Activated T-helper 1 cell treated with Interleukin-2 at 50 U/mL for 16 hours (primary cell): ENCODE measurements at regions not wholly inside any gene's neighbourhood (a gene's known extent, or its start where the extent isn't known, plus 50 kb on each side); places are given as distances from the start of the nearest gene placed in this dataset.

Experiments used
- DNase-seq: peaks from one replicate; pipeline ENCODE4 v3.0.0-alpha.2; 2020; ENCODE audit warnings: low read depth

DNA sequence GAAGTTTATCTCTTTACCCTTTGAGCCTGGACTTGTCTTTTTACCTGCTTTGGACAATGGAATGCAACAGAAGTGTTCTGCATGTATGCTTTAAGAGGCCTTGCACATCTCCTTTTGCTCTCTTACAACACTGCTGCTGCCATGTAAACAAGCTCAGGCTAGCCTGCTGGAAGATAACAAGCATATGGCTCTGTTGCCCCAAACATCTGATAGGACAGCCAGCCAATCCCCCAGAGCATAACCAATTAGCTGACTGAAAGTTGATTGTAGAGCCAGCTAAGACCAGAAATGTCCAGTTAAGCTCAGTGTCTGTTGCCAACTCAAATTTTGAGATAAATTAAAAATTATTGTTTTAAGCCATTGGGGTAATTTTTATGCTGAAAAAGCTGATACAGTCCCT lies 510.6 kb upstream of the CNKSR2 start:
- DNase-seq, result no peak

DNA sequence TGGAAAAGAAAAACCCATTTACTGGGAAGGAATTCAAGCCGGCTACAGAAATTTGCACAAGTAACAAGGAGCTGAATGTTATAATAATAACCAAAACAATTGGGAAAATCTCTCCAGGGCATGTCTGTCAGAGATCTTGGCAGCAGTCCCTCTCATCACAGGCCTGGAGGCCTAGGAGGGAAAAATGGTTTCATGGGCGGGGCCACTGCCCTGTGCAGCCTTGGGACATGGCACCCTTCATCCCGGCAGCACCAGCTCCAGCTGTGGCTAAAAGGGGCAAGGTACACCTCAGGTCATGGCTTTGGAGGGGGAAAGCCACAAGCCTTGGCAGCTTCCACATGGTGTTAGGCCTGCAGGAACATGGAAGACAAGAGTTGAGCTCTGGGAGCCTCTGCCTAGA lies 513.1 kb upstream of the CNKSR2 start:
- DNase-seq, result no peak

DNA sequence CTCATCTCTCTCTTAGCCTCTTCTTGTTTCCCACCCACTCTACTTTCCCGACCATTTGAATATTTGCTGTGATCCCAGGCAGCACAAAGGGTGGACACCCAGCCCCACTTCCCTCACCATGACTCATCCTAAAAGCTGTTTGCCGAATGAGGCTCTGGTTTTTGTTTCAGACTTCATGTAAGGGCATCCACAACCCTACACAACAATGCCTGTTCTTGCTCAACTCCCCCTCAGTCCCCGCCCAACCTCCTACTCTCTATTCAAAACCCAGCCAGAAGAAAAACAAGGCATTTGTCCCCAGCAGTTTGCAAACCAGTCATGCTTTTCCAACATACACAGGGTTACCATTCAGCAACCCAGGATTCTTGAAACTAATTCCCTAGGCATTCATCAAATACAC lies 516.5 kb upstream of the CNKSR2 start:
- no peak for DNase-seq

DNA sequence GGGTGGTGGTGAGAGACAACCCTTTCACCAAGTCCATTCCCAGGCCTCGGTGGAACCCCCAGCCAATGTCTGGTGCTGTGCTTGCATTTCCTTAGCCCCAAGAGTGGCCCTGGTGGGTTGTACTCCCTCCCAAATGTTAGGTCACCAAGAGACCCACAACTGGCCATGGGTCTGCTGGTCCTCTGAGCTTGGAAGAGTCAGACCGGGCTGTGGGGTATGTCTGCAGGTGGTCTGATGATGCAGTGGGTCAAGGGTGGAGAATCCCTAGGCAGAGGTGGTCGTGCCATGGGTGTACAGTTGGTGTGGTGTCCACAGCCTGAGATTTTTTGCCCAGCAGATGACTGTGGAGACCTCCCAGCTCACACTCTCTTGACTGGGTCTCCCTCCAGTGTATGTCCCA lies 535.7 kb upstream of the CNKSR2 start:
- DNase-seq, result no peak

DNA sequence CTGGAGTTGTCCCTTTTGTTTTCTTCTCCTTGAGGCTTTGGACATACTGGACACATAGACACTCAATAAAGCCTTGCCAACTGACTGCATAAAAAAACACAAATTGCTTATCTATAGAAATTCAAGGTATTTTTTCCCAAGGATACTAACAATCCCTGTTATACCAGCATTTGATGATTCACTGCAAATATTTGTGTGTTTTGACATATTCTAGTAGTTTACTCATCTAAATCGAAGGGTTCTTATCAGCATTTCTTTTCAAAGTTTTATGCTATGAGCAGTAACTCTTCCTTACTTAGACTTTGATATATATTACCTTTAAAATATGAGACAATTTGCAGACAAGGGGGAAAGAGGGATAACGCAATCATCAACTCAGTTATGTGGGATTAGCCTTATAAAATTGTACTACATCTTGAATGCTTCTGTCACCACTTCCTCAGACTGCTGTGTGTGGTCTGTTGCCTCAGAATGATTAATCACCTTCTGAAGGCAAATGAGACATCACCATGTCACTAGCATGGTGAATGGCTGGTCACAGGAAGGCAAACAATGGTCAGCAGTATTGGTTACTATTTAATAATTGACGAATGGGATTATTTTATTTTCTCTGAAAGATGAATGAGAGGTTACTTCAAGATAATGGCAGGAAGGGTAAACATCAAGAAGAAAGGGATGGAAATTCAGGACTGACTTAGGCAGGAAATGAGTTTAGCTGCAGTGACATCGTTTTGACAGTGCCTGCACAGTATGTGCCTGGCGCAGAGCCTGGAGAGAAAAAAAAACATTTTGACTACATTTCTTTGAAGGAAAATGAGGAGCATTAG lies 544.3 kb upstream of the CNKSR2 start:
- DNase-seq, result no peak

DNA sequence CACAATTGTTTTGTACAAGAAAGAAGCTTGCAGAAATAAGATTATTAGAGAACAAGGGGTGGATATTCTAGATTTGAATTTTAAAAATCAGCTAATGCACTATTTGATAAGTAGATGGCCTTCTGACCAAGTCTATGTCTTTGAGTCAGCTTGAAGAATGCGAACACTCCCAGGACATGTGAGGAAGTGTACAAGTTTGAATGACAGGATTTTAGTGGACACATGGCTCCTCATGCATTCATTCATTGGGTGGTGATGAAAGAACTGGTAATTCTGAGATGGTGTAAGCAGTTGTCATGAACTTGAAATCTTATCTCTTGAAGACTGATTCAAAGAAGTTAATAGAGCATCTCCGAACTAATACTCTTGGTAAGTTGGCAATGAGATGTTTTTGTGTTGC lies 548.2 kb upstream of the CNKSR2 start:
- DNase-seq, result no peak

DNA sequence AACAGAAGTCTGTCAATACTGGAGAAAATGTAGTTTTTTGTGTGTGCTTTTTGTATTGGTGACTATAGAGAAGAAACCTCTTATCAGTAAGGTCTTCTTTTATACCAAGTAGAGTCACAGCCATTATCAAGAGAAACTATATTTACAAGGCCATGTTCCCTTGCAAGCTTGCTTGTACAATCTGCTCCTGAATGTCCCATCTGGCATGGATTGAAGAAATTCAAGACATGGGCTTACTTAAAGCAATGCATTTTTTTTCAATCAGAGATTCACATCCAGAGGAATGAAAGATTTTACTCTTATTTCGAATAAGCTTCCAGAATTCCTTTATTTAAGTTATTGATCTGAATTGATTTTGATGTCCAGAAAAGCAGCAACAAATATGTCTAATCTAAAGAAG lies 537.3 kb upstream of the RPS6KA3 start:
- no peak for DNase-seq

DNA sequence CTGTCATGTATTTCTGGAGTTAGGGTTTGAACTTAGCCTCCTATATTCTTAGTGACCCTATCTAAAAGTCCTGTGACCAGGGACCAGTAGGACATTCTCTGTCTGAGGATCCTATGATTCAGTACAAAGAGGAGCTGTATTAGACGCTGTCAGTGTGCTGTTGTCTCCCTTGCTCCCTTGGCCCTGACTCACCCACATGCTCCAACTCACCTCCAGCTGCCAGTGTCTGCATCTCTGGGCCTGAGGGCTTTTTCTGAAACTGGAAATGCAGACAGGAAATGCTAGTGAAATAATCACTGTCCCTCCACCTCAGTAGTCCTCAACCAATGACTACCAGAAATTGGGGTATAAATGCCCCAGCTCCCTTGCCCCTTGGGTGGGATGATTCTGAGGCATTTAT lies 535.3 kb upstream of the RPS6KA3 start:
- DNase-seq, result no peak

DNA sequence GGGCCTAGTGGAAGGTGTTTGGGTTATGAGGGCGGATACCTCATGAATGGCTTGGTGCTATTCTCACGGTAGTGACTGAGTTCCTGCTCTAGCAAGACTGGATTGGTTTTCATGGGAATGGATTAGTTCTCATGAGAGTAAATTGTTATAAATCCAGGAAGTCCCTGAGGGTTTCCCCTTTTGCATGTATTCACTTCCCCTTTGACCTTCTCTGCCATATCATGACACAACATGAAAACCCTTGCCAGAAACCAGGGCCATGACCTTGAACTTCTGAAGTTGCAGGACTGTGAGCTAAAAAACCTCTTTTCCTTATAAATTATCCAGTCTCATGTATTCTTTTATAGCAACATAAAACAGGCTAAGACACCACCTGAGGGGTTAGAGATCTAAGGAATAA lies 529.7 kb upstream of the RPS6KA3 start:
- DNase-seq, result no peak

DNA sequence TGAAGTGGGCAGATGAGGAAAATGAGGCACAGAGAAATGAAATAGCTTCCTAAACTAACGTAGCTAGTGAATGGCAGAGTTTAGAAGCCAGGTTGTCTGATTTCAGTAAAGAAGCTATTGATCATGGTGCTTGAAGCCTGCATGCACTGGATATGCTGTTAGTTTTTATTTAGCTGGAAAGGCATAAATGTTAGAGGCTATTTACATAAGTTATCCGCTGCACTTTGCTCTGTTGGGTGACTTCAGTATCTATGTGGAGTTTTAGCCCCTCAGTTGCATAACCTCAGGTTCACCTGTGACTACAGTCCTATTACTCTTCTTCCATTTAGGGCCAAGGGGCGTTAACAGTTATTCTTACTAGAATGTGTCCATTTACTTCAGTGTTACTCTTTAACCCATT lies 522.4 kb upstream of the RPS6KA3 start:
- DNase-seq, result no peak

DNA sequence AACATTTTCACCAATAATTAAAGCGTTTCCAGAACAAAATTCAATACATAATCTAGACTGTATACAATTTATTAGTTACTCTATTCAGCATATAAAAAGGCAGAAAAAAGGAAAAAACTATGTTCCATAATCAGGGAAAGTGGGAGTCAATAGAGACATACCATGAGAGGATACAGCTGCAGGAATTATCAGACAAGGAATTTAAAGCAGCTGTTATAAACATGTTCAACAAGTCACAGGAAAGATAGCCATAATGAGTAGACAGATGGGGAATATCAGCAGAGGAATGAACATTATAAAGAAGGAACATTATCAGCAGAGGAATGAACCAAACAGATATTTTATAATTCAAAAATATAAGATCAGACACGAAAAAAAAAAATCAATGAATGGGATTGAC lies 500.6 kb upstream of the RPS6KA3 start:
- no peak for DNase-seq

DNA sequence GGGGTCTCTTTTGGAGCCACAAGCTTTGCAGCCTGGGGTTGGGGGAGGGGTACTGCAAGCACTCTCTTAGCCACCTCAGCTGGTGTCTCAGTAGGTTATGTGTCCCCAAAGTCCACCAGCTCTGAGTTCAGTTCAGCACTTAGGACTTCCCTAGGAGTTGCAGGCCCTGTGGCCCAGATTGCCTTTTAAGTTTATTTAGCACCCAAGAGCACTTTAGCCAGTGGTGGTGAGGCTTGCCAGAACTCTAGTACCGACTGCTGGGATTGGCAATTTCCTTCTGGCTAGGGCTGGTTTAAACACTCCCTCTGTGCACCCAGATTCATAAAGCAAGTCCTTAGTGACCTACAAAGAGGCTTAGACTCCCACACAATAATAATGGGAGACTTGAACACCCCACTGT lies 489.9 kb upstream of the RPS6KA3 start:
- DNase-seq, result no peak

DNA sequence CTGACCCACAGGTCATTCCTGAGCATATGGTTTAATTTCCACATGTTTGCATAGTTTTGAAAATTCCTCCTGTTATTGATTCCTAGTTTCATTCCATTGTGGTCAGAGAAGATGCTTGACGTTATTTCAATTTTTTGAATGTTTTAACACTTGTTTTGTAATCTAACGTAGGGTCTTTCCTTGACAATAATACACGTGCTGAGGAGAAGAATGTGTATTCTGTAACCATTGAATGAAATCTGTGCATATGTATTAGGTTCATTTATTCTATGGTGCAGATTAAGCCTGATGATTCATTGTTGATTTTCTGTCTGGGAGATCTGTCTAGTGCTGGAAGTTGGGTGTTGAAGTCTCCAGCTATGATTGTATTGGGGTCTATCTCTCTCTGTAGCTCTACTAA lies 486.4 kb upstream of the RPS6KA3 start:
- no peak for DNase-seq

DNA sequence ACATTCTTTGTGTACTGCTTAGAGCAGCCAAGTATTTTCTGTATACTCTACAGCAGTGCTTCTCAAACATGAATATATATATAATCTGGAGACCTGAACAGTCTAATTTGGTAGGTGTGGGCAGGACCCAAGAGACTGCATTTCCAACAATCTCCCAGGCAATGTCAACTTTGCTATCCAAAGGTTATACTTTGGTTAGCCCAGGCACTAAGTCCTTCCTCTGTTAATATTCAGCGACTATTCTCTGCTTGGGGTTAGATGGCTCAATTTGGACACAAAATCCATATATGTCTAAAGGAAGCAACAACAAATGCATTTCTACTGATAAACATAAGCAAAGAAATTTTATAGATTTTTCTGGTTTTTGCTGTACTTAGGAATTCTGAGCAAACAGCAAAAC lies 480.0 kb upstream of the RPS6KA3 start:
- no peak for DNase-seq

DNA sequence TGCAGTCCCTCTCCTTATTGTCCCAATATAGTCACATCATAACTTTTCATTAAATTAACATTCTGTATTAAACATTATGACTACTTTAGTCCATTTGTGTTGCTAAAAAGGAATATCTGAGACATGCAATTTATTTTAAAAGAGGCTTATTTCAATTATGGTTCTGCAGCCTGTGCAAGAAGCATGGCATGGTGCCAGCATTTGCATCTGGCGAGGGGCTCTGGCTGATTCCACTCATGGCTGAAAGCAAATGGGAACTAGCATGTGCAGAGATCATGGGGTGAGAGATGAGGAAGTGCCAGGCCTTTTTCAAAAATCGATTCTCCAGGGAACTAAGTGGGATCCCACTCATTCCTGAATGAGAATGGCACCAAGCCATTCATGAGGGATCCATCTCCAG lies 476.3 kb upstream of the RPS6KA3 start:
- no peak for DNase-seq

DNA sequence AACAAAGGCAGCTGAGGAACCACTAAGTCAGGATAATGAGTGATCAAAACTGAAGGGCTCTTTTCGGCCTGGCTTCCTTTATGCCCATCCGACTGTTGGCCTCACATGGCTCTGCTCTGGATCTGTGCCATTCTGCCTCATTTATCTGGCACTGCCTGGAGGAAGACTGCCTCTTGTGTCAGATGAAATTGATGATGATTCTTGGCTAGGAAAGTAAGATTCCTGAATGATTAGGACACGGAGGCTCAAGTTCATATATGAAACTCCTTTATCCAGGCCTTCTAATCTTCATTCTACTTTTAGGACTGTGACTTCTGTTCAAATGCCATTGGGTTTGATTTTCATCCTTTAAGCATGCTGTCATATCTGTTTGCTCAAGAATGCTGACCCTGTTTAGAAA lies 475.4 kb upstream of the RPS6KA3 start:
- DNase-seq, result no peak

DNA sequence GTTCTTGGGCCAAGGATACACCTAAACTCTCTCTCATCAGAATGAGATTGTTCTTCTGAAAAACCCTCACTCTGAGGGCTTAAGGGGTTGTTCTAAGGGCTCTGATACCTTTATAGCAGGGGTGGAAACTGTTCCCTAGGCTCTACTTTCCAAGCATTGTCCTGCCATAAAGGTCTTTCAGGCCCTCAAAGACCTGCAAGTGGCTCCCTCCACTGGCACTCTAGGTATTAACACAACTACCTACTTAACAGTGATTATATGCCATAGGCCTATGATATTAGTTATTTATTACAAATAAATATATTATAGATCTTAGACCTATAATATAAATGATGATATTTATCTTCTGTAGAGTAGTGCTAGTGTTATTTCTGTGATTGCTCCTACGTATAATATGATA lies 473.7 kb upstream of the RPS6KA3 start:
- DNase-seq, result no peak

DNA sequence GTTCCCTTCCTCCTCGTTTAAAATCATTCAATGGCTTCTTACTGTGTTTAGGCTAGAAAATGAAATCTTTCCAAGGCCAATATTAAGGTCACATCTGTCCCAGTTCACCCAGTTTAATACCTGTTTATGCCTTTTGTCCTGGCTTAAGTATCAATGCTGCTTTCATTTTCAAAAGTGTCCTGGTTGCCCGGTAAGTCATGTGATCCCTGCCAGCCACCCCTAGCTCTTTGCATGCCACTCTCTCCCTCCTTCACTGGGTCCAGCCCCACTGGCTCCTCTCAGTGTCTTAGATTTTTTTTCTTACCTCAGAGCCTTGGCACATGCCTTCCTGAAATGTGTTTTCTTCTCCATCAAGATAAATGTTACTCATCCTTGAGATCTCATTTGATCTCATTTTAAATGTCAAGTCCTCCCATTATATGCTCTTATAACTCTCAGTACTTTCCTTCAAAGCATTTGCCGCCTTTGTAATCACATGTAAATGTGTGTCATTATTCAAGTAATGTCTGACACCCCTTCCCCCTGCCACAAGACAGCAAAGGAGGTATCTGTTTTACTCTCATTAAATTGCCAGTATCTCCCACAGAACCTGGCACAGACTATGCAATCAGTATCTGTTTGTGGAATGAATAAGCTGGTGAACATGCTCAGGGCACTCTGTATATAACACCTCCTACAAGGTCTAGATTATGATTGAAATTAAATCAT lies 472.5 kb upstream of the RPS6KA3 start:
- no peak for DNase-seq

DNA sequence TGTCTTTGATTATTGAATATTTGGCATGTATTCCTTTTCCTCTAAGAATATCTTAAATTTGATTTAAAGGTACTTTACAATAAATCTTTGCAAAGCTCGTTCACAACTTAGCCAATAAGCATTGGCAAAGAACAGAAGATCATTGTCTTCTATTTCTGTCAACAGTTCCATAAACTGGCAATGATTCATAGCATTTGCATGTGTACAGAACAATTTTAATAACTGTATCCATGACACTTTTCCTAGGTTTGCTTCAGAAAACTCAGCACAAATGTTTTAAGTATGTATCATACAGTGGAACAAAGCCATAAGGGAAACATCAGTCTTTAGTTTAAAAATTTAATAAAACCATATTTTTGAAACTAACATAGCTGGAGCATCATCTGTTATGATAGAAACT lies 462.7 kb upstream of the RPS6KA3 start:
- no peak for DNase-seq

DNA sequence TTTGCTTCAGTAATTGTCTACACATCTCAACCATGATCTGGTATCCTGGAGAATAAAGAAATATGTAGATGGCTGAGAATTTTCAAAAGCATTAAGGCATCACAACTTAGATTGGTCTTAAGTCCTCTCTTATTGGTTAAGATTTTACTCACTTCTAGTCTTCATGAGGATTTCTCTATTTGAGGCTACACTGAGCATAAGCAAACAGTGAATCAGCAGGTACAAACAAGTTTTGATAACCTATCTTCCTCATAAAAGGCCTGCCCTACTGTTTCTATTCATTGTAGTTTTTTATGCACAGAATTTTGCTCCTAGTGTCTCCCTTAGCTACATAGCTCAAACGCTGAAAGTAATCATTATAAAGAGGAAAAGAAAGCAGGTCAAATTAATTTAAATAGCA lies 460.7 kb upstream of the RPS6KA3 start:
- no peak for DNase-seq

DNA sequence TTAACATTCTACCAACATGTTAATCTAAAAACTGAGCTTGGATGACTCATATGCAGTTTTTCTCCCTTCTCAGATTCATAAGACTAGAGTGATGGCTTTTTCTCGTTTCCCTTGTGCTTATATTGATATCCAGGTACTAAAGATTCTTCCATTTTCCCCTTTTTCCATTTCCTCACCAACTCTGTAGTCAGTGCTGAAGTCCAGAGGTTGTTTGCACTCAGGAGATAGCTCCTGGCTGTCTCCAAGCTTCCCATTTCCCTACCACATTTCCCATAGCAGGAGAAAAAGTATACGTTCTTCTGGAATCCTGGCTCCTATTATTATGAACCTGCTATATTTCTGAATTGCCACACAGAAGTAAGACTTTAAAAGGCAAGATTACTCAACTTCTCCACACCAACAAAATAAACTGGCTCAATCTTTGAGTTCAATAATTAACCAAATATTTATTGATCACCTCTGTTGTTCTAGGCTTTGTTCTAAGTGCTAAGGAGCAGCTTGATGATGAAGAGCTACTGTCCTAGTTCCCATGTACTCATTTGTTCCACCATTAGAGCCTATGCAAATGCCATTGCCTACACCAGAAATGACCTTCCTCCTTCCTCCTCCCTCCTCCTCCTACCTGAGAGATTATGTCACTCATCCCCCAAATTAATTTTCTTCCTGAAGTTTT lies 454.4 kb upstream of the RPS6KA3 start:
- DNase-seq, result no peak

DNA sequence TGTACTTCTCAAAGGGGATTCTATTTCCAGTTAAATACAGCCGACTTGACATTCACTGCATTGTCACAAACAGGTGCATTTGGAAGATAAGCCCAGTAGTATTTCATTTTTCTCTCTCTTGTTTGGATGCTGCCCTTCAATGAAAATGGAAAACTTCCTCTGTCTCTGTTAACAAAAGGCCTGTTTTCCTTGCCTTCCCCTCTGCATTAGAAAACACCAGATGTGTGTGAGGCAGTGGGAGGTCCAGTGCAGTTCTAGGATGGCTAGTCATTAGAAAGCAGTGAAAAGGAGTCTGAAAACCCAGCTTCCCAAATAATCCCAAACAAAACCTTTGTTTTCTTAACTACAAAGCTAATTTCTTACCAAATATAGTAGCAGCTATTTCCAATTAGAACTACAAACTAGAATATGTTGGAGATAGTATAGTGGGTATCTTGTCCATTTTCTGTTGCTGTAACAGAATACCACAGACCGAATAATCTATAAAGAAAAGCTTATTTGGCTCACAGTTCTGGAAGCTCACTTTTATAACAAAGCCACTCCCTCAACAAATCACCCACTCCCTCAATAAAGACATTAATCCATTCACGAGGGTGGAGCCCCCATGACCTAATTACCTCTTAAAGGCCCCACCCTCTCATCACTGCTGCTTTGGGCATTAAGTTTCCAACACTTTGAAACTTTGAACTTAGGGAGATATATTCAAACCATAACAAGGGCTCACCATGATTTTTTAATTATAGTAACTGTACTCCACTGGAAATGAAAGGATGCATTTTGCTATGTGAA lies 452.1 kb upstream of the RPS6KA3 start:
- DNase-seq, result no peak

DNA sequence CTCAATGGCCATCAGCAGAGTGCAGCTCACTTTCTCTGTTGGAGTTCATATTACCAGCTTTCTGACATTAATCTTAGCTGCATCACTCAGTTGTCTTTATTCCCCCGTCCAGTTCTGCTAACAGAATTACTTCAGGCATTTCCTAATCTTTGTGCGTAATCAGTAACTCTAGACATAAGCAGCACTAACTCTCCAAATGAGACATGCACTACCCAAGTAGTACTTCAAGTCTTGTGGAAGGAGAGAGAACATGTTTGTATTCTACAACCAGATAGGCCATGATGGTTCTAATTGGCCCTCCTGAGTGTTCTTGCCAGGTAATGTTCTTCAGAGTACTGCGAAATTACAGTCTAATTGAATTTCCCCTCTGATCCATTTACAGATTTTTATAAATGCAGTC lies 448.5 kb upstream of the RPS6KA3 start:
- DNase-seq, result no peak
